Fibroblast of skin of back (primary cell): ENCODE measurements at regions not wholly inside any gene's neighbourhood (a gene's known extent, or its start where the extent isn't known, plus 50 kb on each side); places are given as distances from the start of the nearest gene placed in this dataset.
"Not testable (repeated sequence)": the region's sequence is repeated elsewhere in the genome, so short reads cannot be mapped to it uniquely, and the experiment has no call there.

Experiments
- DNase-seq: peaks from one replicate; pipeline ENCODE4 v3.0.0-alpha.2; 2013

DNA sequence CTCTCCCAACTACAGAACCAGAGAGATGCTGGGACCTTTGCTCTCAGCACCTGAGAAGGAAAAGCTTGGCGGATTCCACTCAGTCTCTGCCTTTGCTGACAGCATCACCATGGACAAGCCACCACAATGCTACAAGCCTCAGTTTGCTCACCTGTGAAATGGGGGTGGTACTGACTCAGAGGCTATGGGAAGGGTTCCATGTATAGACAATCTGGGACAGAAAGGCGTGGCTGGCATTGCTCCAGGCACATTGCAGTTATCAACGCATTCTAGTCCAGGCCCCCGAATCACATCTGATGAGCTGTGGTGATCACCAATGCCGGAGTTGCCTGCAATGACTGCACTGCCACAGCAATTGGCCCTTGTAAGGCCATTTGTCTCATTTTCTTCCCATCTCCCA is 72.6 kb downstream of the ISX start:
- no peak for DNase-seq

DNA sequence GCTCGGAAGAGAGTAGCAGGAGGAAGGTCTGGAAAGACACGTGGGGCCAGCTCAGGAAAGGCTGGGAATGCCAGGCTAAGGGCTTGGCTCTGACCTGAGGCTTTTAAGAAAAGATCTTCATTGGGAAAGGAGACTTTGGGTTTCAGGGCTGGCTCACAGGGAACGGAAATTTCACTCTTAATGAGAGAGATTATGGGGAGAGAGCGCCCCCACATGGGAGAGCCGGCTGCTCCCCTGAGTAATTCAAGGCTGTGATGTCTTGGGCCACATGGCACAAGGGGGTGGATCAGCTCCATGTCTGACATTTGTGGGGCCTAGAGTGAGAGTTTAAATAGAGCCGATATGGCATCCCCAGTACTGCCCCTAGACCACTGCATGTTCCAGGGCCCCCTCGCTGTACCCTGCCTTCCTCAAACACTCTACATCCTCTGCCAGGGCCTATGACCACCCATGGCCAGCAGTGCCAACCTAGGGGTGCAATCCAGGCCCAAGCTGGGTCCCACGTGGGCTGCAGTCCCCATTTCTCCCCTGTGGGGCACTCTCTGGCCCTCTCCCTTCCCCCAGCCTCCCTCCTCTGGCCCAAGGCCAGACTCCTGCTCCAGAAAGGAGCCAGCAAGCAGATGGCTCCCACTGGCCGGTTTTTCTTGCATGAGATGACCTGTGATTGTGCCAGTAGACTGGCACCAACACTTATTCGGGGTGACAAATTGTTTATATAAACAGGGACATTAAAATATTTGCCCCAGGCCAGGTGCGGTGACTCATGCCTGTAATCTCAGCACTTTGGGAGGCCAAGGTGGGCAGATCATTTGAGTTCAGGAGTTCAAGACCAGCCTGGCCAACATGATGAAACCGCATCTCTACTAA is 75.2 kb downstream of the ISX start:
- no peak for DNase-seq

DNA sequence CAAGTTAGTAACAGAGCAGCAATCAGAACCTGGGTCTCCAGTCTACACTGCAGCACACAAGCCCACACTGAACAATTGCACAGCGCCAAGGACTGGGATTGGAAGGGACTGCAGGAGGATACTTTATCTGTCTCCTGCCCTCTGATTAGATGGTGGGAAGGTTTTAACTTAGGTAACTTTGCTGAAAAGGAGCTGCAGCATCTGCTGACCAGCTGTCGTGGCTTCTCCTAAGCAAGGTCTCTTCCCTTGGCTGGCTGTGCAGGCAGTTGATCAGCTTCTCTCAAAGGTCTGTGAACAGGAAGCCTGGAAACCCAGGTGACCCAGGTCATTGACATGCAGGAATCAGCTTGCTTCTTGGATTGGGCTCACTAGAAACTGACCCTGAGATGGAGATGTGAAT is 82.4 kb downstream of the ISX start:
- no peak for DNase-seq

DNA sequence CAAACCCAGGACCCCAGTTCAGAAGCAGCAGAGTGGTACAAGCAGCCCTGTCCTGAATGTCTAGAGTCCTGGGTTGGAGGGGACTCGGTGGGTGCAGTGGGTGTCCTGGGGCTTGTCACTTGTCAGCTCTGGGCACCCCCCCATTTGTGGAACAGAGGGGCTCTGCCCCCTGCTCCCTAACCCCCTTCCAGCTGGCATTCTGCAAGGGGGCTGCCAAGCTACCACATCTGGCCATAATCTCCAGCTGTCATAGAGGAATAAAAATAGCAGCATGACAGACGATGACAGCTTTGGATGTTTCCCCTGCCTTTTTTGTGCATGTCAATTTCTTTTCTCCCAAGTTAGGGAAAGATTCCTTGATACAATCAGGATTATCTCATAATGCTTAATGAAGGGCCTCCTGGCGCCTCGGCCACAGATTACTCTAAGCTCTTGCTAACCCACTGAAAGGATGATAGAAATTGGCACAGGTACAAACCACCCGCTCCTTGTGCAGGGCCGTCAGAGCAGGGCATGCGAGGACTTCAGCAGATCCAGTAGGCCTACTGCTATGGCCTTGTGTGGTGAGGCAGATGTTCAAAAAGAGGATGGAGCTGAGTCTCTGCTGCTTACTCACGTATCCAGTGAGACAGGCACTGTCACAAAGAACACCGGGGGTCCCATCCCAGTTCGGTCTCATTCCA is 83.0 kb downstream of the ISX start:
- DNase-seq: no peak

DNA sequence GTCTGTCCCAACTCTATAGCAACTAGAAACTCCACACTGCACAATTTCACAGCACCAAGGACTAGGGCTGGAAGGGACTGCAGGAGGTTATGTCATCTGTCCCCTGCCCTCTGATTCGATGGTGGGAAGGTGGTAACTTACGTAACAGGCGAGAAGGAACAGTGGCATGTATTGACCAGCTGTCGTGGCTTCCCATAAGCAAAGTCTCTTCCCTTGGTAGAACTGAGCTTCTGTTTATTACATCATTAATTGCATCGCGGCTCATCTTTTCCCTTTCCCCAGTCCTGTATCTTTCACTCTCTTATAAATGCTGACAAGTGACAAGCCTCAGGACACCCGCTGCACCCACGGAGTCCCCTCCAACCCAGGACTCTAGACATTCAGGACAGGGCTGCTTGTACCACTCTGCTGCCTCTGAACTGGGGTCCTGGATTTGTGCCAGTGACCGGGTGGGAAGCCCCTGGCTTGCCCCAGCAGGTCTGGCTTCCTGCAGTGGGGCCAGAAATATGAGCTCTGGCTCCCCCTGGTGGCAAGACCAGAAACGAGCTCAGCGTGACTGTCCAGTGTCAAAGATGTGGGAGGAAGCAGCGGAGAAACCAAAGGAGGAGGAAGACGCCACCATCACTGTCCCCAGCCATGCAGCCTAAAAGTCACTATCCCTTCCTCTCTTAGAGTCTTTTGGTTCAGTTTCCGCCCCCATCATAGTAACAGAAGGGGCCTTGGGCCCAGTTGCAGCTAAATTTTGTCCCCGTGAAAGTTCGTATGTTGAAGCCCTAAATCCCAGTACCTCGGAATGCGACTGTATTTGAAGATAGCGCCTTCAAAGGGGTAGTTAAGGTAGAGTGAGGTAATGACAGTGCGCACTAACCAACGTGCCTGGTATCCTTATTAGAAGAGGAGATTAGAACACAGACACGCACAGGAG is 84.5 kb downstream of the ISX start:
- peak; percentile 39 for DNase-seq

DNA sequence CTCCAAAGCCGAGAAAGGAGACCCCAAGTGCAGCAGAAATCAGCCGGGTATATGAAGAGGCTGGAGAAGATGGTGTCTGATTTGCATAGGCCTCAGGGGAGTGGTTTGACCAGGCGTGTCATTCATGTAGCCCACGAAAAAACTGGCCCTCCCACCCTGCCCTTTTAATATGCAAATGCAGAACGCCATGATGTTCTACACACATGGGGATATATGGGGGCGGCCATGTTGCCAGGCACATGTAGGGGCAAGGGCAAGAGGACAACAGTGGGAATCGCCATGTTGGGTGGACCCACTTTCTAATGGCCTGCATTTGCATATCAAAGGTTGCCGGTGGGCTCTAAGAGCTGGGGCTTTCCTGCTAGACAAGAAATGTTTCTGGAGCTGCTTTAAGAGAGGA is 86.4 kb downstream of the ISX start:
- no peak for DNase-seq

DNA sequence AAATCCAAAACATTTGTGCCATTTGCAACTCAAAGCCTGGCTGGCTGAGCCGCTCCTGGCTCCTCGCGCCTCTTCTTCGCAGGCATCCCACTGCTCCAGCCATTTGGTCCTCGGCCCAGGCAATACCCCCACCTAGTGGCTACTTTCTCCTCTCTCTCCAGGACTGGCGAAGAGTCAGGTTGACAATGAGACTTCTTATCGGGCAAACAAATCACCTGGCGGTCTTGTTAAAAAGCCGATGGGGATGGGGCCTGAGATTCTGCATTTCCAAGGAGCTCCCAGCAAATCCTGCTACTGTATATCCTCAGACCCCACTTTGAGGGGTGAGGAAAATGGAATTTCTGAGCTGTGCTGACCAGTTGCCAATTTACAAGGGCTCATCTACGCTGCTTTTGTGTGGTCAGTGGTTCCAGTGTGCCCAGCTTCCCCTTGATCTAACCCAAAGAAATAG is 89.0 kb downstream of the ISX start:
- DNase-seq: peak; percentile 46

DNA sequence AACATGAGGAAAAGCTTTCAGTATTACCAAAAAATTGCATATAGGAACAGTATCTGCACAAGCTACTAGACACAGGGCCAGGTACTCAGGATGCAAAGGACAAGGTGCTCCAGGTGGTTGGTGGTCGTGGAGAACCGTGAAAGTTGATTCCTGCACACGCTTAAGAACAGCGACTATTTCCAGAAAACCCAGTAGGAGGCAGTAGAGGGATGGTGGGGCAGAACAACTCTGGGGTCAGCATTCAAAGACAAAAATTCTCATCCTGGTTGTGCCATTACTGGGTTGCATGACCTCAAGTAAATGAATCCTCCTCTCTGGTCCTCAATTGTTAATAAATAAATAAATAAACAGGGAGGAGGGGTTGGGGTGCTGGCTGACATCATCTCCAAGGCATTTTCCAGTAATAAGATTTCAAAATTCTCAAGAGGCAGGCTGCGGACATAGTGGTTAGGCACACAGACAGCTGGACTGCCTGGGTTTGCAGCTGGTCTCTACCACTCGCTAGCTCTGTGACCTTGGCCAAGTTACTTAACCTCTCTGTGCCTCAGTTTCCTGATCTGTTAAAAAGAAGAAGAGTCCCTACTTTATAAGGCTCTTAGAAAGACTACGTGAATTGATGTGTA is 89.6 kb downstream of the ISX start:
- DNase-seq: no peak

DNA sequence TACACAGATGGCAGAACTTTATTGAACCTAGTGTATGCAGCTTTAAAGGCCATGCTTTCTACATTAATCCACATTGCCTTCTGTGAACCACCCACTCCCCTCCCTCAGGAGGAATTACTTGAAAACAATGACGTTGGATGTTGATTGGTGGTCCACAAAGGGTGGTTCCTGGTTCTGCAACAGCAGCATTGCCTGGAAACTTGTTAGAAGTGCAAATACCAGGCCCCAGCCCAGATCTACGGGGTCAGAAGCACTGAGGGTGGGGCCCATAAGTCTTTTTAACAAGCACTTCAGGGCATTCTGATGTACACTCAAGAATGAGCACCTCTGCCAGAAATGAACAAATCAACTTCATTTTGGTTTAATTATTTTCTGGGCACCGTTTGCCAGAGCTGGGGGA is 91.0 kb downstream of the ISX start:
- DNase-seq: no peak

DNA sequence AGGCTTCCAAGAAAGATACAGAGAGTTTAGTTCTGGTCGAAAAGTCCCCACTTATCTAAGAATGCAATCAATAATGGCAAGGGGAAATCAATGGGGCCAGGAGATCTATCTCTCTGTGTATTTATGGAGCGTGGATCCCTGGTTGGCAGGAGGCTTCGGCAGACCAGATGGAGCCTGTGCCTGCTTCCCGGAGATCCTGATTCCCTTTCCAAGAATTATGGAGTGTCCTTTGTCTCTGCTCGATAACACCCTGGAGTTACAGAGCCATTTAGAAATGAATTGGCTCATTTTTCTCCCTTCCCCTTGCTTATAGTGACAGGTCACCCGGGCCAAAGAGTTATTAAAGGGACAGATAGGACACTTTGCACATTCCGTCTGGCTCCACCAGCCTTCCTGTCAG is 92.4 kb downstream of the ISX start:
- DNase-seq: no peak

DNA sequence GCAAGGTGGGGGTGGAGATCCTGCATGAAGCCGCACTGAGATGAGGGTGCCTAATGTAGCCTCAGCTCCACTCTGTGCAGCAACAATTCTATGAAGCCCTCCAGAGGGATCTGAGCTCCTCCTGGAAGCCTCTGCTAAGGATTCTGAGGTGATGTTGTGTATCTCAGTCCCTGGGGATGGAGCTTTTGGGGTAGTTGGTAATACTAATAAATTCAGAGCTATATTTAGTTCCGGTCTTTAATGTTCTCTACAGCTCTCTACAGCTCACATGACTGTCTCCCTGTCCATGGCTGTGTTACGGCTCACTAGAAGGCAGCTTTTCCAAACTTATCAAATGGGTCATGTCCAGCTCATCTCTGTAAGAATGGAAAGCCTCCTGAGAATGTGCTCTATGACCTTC is 93.4 kb downstream of the ISX start:
- no peak for DNase-seq

DNA sequence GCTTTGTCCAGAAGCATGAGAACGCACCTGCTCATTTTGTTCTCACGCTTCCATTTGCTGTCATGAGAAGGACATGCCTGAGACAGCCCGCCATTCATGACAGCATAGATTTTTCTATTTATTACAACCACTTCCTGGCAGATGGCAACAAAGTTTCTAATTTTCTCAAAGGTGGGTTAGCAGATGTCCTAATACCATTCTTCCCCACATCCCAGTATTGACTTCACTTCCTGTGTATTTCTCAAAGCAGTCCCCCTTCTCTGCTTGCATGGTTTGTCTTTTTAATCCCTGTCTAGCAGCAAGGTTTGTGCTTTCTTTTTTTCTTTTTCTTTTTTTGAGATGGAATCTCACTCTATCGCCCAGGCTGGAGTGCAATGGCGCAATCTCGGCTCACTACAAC is 94.3 kb downstream of the ISX start:
- no peak for DNase-seq

DNA sequence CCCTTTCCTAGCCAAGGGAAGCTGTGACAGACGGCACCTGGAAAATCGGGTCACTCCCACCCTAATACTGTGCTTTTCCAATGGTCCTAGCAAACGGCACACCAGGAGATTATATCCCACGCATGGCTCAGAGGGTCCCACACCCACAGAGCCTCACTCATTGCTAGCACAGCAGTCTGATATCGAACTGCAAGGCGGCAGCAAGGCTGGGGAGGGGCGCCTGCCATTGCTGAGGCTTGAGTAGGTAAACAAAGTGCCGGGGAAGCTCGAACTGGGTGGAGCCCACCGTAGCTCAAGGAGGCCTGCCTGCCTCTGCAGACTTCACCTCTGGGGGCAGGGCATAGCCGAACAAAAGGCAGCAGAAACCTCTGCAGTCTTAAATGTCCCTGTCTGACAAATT is 91.4 kb upstream of the HMGXB4 start:
- DNase-seq: not testable (repeated sequence)

DNA sequence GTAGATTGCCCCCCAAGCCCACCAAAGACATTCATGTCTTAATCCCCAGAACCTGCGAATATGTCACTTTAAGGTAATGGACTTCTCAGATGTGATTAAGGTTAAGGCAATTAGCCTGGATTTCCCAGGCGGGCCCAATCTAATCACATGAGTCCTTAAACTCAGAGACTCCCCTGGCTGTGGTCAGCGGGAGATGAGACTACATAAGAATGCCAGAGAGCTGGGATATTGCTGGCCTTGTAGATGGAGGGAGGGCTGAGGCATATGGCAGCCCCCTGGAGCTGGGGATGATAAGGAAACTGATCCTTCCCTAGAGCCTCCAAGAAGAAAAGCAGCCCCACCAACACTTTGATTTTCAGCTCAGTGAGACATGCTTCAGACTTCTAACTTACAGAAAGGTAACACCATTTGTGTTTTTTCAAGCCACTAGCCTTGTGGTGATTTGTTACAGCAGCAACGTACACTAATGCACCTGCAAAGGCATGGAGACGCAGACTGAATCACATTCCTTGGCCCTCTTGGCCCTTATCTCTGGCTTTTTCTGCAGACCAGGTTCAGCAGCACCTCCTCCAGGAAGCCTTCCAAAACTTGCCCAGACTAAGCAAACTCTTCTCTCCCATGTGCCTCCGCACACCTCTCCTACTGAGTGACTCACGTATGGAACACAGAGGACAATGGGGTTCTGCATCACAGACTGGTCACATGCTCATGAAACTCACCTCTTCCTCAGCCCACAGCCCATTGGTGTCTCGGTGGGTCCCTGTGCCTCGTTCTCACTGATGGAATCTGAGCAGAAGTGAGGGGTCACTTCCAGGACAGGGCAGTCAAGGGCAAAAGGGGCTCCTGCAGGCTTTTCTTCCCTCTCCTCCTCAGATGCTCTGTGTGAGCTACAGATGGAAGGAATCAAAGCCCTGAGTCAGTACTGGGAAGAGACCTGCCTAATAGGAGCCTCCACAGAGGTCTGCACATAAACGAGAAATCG is 86.3 kb upstream of the HMGXB4 start:
- no peak for DNase-seq

DNA sequence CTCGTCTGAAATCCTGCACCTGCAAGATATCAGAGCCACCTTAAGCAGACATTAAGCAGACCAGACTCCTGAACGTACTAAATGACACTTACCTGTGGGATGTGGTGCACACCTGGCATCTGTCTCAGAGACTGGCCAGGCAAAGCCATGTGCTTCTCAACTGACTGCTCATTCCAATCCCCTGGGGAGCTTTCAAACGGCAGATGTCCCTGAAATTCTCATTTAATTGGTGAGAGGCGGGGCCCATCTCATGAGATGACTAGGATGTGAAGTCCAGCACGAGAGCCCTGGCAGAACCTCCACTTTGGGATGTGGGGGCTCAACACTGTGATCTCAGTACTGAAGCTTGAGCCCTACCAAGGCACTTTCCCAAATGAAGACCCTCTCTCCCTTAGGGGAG is 84.9 kb upstream of the HMGXB4 start:
- no peak for DNase-seq

DNA sequence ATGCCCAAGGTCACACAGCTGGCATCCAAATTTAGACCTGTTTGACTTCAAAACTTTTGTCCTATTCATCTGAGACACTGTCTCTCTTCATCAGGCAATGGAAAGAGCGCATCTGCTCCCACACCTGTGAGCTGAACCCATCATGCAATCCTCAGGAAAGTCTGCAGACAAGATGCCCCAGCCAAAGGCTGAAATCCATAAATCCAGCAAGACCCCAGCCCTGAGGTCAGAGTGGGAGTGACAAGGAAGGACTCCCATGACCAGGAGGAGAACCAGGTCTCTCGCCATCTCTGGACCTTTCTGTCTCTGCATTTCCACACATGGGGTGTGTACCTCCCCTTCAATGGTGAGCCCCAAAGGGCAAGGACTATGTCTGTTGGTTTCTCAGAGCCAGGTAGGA is 83.6 kb upstream of the HMGXB4 start:
- no peak for DNase-seq

DNA sequence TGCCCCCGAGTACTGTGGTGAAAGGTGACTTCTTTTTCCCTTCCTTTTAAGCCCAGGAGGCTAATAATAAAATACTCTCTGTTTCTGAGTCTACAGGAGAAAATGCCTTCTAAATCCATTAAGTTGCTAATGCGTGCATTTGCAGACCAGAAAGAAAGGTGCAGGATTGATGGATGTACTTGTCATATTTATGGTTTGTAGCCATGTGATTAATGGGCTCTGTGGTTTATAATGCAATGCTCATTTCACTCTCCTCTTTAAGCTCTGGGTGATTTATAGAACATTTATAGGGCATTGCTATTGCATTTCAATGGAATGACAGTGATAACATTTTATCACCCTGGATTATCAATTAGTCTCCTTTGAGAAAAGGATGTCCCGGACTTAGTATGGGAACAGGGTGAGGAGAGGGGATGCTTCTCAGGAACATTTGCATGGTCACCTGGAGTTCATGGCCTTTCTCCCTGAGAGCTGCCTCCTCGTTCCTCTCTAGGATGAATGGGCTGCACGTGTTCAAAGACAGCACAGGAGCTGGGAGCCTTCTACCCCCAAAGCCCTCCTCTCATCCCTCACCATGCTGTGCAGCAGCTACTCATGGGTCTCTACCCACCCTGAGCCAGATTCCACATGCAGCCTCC is 82.8 kb upstream of the HMGXB4 start:
- DNase-seq: no peak

DNA sequence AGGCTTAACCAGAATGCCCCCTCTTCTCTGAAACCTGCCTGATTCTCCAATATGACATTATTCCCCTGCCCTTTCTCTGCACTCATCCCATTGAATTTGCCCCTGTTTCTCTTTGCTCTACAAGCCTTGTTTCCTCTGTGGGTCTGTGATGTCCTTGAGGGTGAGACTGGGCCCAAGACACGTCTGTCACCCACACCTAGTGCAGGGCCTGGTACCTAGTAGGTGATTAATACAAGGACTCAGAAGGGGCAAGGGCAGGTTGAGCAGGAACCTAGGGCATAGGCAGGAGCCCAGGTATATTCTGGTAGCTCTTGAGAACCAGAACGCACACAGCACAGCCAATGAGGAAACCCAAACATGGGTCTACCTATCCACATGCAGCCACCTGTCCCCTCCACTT is 81.9 kb upstream of the HMGXB4 start:
- no peak for DNase-seq

DNA sequence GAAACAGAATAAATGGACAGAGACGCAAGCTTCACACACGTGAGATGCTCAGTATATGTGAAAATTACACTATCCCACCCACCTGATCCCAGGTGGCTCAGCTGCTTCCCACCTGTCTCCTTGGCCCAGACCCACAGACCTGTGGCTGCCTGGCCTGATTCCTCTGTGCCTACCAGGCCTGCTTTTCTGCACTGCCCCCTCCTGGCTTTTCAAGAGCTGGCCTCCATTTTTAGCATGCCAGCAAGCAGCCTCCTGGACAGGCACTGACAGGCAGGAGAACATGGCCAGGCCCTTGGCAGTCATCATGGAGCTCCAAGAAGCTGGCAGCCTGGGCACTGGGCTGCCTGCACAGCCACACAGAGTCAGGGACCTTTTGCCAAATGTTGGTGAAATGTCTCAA is 79.5 kb upstream of the HMGXB4 start:
- no peak for DNase-seq

DNA sequence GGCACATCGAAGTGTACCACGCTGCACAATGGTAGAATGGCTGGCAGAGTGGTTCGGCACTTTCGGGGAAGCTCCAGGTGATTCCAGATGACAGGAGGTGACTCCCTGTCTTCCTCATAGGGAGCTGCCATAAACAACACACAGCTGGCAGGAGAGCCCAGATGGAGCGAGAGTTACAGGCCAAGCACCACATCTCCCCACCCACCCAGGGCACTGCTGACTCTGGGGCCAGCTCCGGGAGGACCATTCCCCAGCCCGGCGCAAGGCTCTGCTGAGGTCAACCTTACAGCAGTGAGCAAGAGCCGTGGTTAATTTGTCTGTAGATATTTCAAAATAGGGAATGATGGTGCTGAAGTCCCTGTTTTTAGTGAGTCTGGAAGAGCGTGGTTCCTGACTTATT is 78.8 kb upstream of the HMGXB4 start:
- no peak for DNase-seq

DNA sequence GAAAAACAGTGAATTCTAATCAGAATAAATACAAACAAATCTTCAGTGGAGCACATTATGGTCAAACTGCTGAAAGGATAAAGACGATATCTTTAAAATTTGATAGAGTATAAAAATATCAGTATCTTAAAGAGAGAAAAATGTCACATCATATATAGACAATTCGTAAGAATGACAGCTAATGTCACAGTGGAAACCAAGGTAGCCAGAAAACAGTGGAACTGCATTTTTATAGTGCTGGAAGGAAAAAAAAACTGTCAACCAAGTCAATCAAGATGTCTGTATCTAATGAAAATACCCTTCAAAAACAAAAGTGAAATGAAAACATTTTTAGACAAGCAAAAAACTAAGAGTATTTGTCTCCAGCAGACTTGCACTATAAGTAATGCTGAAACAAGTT is 73.4 kb upstream of the HMGXB4 start:
- no peak for DNase-seq
